Hindlimb muscle (tissue), 1 donor: ENCODE measurements at regions not wholly inside any gene's neighbourhood (a gene's known extent, or its start where the extent isn't known, plus 50 kb on each side); places are given as distances from the start of the nearest gene placed in this dataset.
"Not testable (repeated sequence)": the region's sequence is repeated elsewhere in the genome, so short reads cannot be mapped to it uniquely, and the experiment has no call there.

ENCODE experiments used
- DNase-seq: peaks from one replicate; pipeline ENCODE4 v3.0.0-alpha.2; 2013

DNA sequence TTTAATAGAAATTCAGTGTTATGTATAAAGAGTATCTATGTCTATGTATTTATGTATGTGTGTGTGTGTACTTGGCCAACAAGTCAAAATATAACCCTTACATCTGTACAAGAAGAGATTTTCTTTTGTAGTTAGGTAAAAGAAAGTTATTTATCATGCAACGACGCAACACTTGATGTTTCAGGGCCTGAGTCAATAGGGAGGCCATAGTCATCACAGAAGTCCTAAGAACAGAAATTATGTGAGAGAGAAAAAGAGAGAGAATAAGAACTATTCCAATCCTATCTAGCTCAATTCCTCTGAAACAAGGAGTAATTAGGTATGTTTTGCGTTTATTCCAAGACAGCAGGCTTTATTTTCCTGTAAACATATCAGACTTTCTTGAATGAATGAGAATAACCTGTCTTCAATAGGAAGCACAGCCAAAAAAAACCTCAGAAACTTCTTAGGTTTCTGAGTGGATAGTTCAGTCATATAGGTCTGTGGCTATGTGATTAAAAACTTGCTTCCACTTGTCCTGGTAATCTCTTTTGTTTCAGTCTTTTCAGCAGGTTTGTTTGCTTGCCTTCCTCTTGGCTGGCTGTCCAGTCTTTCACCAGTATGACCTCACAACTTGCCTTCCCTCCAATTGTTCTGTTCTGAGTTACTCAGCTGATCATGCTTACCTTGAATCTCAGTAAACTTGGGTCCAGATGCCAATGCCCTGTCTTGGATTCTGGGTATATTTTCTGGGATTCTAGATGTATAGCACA lies 382.4 kb upstream of the GBE1 start:
- no peak for DNase-seq

DNA sequence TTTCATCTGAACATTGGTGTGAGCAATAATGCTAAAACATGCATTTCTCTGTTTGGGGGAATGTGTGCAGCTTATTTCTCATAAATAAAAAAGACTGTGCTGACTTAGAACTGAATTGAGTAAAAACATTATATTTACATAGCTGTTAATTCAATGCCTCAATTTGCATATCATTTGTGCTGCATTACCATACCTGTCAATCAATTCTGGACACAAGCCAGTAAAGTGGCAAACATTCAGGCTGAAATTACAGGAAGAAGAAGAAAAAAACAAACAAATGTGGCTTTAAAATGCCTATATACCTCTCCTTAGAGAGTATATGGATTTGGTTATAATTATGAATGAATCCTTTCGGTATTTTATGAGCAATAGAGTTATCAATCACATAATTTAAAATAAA lies 380.1 kb upstream of the GBE1 start:
- DNase-seq, result no peak

- DNase-seq, result no peak
Observed at GRCh38 chr3:82137861-82138260, 376.4 kb upstream of the GBE1 start.

- no peak for DNase-seq
Observed at GRCh38 chr3:82137050-82137449, 375.6 kb upstream of the GBE1 start.

DNA sequence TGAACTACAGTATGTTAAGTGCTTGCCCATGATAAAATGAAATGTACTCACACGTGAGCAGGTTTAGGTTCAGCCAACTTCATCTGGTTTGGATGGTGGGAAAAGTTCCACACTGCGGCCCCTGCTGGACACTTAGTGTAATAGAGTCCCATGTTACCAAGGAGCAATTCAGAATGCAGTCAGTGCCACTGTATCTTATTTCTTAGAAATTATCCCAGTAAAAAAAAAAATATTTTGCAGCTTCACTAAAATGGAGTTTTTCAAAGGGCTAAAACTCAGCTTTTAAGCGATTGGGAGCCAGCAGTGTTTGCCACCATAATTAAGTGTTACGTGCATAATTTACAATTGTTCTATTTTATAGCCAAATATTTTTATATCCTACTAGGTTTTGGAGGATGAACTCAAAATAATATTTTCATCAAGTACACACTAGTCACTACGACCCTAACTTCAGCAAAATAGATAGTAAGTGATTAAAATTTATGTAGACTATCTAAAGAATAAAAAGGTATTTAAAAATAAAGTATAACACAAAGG lies 371.7 kb upstream of the GBE1 start:
- peak; percentile 54 for DNase-seq

- DNase-seq, result no peak
Observed at GRCh38 chr3:82132210-82133069, 371.0 kb upstream of the GBE1 start.

DNA sequence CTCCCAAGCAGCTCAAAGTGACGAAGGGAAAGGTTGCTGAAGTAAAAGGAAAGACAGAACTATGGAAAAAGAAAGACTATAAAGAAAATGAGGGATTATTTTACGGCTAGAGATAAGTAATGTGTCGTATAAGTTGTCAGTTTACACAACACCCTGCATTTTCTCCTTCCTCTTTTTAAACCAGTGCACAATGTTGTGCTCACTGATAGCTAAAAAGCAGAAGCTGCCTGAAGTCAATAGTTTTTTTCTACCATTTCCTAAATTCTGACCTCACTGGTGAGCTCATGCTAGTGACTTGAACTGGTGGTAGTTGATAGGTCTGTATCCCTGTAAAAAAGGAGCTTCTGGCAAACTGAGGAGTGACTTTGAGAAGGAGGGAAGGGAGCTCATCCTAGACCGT lies 368.6 kb upstream of the GBE1 start:
- DNase-seq, result no peak

GRCh38 chr3:82129221-82129801 lies 367.9 kb upstream of the GBE1 start:
- no peak for DNase-seq

- DNase-seq, result peak; percentile 21
Observed at GRCh38 chr3:82128271-82128670, 366.8 kb upstream of the GBE1 start.

DNA sequence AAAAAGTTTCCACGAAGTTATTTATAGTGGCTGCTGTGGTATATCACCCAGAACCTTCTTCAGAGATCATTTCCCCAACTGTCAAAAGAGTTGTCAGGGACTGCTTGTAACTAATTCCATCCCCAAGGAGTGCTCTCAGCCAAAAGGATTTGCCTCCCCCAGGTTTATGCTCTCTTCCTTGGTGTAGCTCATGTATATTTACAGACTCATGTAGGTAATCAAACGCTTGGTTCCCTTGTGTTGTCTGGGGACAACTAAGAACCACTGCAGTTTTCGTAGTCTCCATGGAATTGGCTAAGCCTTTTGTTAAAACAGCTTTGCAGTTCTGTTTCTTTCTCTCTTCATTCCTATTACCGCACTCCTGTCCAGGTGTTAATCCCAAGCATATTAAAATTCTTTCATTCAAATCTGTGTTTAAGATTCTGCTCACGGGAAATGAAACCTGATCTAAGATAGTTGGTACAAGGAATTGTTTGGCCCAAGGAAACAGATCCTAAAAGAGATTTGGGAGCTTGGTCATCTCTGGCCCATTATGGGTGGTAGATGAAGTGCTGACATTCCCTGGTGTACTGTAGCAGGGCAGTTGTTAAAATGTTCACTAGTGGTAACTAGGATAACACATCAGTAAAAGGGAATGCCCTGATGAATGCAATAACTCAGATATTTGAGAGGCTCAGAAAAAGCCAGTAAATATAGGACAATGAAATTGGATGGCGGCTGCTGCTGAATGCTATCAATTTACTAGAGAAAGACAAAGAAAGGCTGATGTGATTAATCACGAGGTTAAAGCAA lies 361.3 kb upstream of the GBE1 start:
- no peak for DNase-seq

- DNase-seq, result no peak
Observed at GRCh38 chr3:82114589-82114988, 353.1 kb upstream of the GBE1 start.

DNA sequence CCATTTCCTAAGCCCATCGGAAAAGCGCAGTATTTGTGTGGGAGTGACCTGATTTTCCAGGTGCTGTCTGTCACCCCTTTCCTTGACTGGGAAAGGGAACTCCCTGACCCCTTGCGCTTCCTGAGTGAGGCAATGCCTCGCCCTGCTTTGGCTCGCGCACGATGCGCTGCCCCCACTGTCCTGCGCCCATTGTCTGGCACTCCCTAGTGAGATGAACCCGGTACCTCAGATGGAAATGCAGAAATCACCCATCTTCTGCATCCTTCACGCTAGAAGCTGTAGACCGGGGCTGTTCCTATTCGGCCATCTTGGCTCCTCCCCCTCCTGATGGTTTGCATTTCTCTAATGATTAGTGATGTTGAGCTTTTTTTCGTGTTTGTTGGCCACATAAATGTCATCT lies 349.3 kb upstream of the GBE1 start:
- not testable (repeated sequence) for DNase-seq

DNA sequence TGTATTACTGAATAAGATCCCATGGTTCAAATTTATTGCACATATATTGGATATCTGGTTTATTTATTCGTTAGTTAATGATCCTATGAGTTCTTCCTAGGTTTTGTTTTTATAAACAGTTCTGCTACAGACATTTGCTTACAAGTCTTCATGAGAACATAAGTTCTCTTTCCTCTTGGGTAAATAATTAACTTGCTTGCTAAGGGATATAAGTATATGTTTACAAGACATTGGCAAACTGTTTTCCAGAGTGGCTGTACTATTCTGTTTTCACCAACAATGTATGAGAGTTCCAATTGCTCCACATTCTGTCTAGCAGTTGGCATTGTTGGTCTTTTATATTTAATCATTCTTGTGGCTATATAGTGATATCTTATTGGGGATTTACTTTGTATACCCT lies 341.8 kb upstream of the GBE1 start:
- DNase-seq, result no peak

DNA sequence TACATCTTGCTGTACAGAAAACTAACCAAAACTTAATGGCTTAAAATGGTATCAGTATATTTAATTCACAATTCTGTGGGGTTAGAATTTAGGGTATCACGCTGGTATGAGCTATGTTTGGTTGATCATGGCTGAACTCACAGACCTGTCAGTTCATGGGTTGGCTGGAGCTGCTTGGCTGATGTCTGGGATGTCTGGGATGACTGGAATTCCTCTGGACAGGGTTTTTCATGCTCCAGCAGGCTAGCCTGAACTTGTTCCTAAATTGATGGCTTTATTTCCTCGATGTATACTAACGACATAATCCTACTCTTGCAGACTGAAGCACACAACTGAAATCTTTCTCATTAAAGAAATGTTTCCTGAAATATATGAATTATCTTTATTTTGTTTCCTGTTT lies 338.9 kb upstream of the GBE1 start:
- no peak for DNase-seq

GRCh38 chr3:82093641-82094040 lies 332.2 kb upstream of the GBE1 start:
- DNase-seq, result no peak

- no peak for DNase-seq
Observed at GRCh38 chr3:82088749-82089148, 327.3 kb upstream of the GBE1 start.

DNA sequence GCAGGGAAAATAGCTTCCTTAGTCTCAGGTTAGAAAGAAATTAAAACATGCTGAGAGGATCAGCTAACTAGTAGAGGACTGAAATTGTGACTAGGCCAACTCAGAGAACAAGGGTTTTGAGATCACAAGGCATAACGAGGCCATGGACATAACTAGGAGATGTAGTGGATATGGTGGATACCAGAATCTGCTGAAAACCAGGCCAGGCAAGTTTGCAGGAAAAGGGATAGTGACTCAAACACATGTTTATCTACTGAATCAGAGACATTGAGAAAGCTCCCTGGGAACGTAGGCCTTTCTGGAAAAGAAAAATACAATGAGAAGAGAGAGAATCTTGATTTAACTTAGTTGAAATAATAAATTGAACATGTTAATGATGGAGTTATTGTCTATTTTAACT lies 326.5 kb upstream of the GBE1 start:
- no peak for DNase-seq

DNA sequence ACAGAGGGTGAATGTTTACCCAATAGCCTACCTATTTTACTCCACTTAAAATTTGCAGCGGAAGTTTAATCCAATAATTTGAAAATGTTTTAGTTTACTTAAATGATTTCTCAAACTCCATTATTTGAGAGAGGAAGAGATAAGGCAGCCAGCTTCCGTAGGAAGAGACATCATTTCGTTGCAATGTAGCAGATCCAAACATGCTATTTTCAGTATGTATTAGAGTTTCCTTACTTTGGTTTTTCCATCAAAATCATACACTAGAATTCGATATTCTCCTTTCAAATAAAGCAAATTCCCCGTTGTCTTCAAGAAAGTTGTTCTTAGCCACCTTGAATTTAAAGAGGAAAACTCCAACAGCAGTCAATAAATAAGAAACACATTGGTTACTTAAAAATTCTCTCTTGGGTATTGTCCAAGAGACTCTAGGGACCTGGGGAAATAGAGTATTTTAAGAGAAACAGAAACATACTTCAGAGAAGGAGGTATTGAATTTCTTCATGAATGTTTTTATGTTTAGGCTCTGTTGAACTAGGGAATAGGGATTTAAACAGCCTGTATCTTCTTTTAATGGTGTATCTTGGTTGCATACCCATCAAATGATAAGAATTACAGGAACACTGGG lies 324.5 kb upstream of the GBE1 start:
- no peak for DNase-seq

GRCh38 chr3:82085356-82085755 lies 323.9 kb upstream of the GBE1 start:
- DNase-seq, result no peak

- no peak for DNase-seq
Observed at GRCh38 chr3:82084824-82085223, 323.4 kb upstream of the GBE1 start.

DNA sequence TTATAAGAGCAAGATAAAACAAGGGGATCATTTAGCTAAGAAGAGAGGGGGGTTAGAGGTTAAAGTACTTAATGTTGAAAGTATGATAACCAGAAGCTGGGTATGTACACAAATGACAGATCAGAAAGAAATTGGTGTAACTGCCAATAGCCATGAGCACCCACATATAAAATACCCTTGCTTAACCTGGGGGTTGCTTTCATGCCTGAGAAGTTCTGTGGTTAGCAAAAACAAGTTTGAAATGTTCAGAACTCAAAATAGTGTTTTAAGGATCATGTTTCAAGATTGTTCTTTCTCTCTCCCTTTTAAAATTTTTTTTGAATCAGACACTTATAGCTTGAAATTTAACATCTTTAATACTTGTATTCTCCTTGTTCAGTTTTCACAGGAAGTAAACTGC lies 321.4 kb upstream of the GBE1 start:
- DNase-seq, result no peak

- no peak for DNase-seq
Observed at GRCh38 chr3:82081351-82081750, 319.9 kb upstream of the GBE1 start.
